HG02759 (cell line): ENCODE measurements at regions not wholly inside any gene's neighbourhood (a gene's known extent, or its start where the extent isn't known, plus 50 kb on each side); places are given as distances from the start of the nearest gene placed in this dataset.
A peak's percentile ranks its signal among the peaks of the same experiment; 100 is the strongest.

Experiments used
- ATAC-seq: cut with Tn5 transposase; IDR thresholded peaks from one replicate; pipeline ENCODE4 v1.9.1; 2021; ENCODE audit warnings: mild to moderate bottlenecking, moderate library complexity; ENCODE audit not compliant: unreplicated experiment

GRCh38 chr6:6781172-6781872, 192.8 kb downstream of the LY86 start:
- no peak for ATAC-seq

GRCh38 chr6:6781873-6782227, 193.3 kb downstream of the LY86 start:
- no peak for ATAC-seq

GRCh38 chr6:6783721-6784120, 195.2 kb downstream of the LY86 start:
- no peak for ATAC-seq

- ATAC-seq = no peak
Observed at GRCh38 chr6:6784514-6785162, 196.1 kb downstream of the LY86 start.

GRCh38 chr6:6785163-6785521, 196.6 kb downstream of the LY86 start:
- no peak for ATAC-seq

GRCh38 chr6:6788394-6789032, 200.0 kb downstream of the LY86 start:
- ATAC-seq = peak; percentile 67

GRCh38 chr6:6790393-6790792, 201.9 kb downstream of the LY86 start:
- no peak for ATAC-seq

- ATAC-seq = no peak
Observed at GRCh38 chr6:6790891-6791290, 202.4 kb downstream of the LY86 start.

- no peak for ATAC-seq
Observed at GRCh38 chr6:6793388-6794250, 205.1 kb downstream of the LY86 start.

GRCh38 chr6:6795393-6795792, 206.9 kb downstream of the LY86 start:
- ATAC-seq = no peak

- no peak for ATAC-seq
Observed at GRCh38 chr6:6796818-6797217, 208.3 kb downstream of the LY86 start.

GRCh38 chr6:6798448-6798860, 209.9 kb downstream of the LY86 start:
- peak; percentile 46 for ATAC-seq

GRCh38 chr6:6801005-6801335, 212.4 kb downstream of the LY86 start:
- no peak for ATAC-seq

GRCh38 chr6:6801635-6802218, 213.2 kb downstream of the LY86 start:
- no peak for ATAC-seq

GRCh38 chr6:6803180-6803977, 214.9 kb downstream of the LY86 start:
- ATAC-seq = peak; percentile 83

- no peak for ATAC-seq
Observed at GRCh38 chr6:6804843-6805615, 216.5 kb downstream of the LY86 start.

GRCh38 chr6:6806844-6807518, 218.5 kb downstream of the LY86 start:
- ATAC-seq = no peak

- no peak for ATAC-seq
Observed at GRCh38 chr6:6808343-6808742, 219.8 kb downstream of the LY86 start.

- ATAC-seq = no peak
Observed at GRCh38 chr6:6808915-6809314, 220.4 kb downstream of the LY86 start.
